Caco-2 (cell line): ENCODE measurements at regions not wholly inside any gene's neighbourhood (a gene's known extent, or its start where the extent isn't known, plus 50 kb on each side); places are given as distances from the start of the nearest gene placed in this dataset.

Source experiments
- BruUV-seq: library from RNA; stranded (reverse); fragments of 400-500 nt; replicated peaks from 2 replicates; lab custom pipeline; 2021; lab: Mats Ljungman, UMichigan
- CTCF ChIA-PET: fragments of 300-600 bp; sonication (Branson Sonifier 250); formaldehyde crosslinking; loops from one replicate; lab custom pipeline; 2022; ENCODE audit warnings: antibody characterized with exemption; lab: Charles Lee
- POLR2A ChIA-PET: fragments of 300-600 bp; sonication (Branson Sonifier 250); formaldehyde crosslinking; loops from one replicate; lab custom pipeline; 2022; ENCODE audit warnings: antibody characterized with exemption; lab: Charles Lee
- DNase-seq, 2 experiments: peaks; one replicate each; pipeline versions ENCODE4 v3.0.0 to v3.0.0-alpha.2; 2020 to 2022
- H3K27me3 ChIP-seq: replicated peaks from 2 replicates; pipeline ENCODE4 v1.6.0; 2011; ENCODE audit warnings: low read length; ENCODE audit not compliant: control insufficient read depth, insufficient read depth
- H3K36me3 ChIP-seq: 2 replicates; pipeline ENCODE4 v1.5.1; 2011; ENCODE audit warnings: low read length; ENCODE audit not compliant: control insufficient read depth, insufficient read depth
- H3K4me1 ChIP-seq: fragments of 250-450 bp; sonication (Bioruptor Pico); 2 replicates; pipeline ENCODE4 v1.5.1; 2020; ENCODE audit warnings: mild to moderate bottlenecking
- H3K4me3 ChIP-seq: 2 replicates; pipeline ENCODE4 v1.5.1; 2011; ENCODE audit warnings: low read depth, mild to moderate bottlenecking, control low read depth, low read length
- H3K9me3 ChIP-seq: fragments of 250-450 bp; sonication (Bioruptor Pico); 2 replicates; pipeline ENCODE4 v1.5.1; 2020; ENCODE audit warnings: mild to moderate bottlenecking, moderate library complexity
- H3K27ac Mint-ChIP-seq: one replicate; pipeline ENCODE4 v1.8.0; 2022; ENCODE audit warnings: mixed read lengths; ENCODE audit not compliant: unreplicated experiment
- H3K27me3 Mint-ChIP-seq: one replicate; pipeline ENCODE4 v1.8.0; 2022; ENCODE audit warnings: mixed read lengths; ENCODE audit not compliant: insufficient read depth, unreplicated experiment
- H3K36me3 Mint-ChIP-seq: one replicate; pipeline ENCODE4 v1.8.0; 2022; ENCODE audit warnings: mild to moderate bottlenecking, mixed read lengths; ENCODE audit not compliant: insufficient read depth, unreplicated experiment
- H3K4me1 Mint-ChIP-seq: one replicate; pipeline ENCODE4 v1.8.0; 2022; ENCODE audit warnings: low read depth, mixed read lengths; ENCODE audit not compliant: unreplicated experiment
- H3K4me3 Mint-ChIP-seq: one replicate; pipeline ENCODE4 v1.8.0; 2022; ENCODE audit warnings: mild to moderate bottlenecking, moderate library complexity, mixed read lengths; ENCODE audit not compliant: unreplicated experiment
- H3K9me3 Mint-ChIP-seq: one replicate; pipeline ENCODE4 v1.8.0; 2022; ENCODE audit warnings: mixed read lengths; ENCODE audit not compliant: unreplicated experiment
- intact Hi-C: fragments of 100-400 bp; cut with micrococcal nuclease; formaldehyde crosslinking; loops from one replicate; pipeline ENCODE4 v1.10.0; 2022; ENCODE audit not compliant: unreplicated experiment
- TF ChIP-seq, protein P1 (sequence below), 2 experiments: fragments of 200-600 bp in 1 of 2; IDR thresholded peaks; 1 replicate in 1 of 2; 2 replicates in 1 of 2; pipeline versions ENCODE4 v1.5.1 to v1.8.0; 2011 to 2022; ENCODE audit warnings: antibody characterized with exemption in 1 of 2, control low read depth in 1 of 2, inconsistent platforms in 1 of 2, low read depth in 1 of 2, low read length in 1 of 2, mild to moderate bottlenecking in 1 of 2, moderate library complexity in 1 of 2; ENCODE audit not compliant: insufficient read depth in 1 of 2, severe bottlenecking in 1 of 2, unreplicated experiment in 1 of 2

DNA sequence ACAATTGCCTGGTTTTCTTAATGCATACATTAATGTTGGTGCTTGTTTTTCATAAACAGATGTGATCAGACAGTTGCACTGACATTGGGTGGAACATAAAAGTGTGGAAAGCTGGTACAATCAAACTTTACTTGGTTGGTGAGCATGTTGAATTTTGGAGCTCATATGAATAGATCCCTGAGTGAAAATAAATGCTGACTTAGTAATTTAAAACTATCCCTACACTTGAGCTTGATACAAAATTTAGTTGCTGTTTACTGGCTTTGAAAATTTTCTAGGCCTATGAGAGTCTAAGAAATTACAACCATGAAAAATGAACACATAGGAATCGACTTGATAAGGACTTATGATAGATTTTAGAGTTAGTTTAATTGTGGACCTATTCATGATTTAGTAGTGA lies 551.8 kb upstream of the PABPC4L start:
- Histone ChIP-seq H3K27me3 (no peaks in the 10 kb centered on the region), H3K4me1 (peaks cover 8% of the 10 kb centered on the region), H3K36me3 (no peaks in the 10 kb centered on the region), H3K4me3 (no peak overlapping the region), H3K9me3 (no peaks in the 10 kb centered on the region)
- intact Hi-C loops: no loop called here
- no peaks in the 10 kb centered on the region for H3K36me3 Mint-ChIP-seq
- H3K4me3 Mint-ChIP-seq: no peak overlapping the region
- ChIA-PET CTCF (no interaction called here), POLR2A (no interaction called here)
- no peak for DNase-seq
- TF ChIP-seq, protein P1, sequence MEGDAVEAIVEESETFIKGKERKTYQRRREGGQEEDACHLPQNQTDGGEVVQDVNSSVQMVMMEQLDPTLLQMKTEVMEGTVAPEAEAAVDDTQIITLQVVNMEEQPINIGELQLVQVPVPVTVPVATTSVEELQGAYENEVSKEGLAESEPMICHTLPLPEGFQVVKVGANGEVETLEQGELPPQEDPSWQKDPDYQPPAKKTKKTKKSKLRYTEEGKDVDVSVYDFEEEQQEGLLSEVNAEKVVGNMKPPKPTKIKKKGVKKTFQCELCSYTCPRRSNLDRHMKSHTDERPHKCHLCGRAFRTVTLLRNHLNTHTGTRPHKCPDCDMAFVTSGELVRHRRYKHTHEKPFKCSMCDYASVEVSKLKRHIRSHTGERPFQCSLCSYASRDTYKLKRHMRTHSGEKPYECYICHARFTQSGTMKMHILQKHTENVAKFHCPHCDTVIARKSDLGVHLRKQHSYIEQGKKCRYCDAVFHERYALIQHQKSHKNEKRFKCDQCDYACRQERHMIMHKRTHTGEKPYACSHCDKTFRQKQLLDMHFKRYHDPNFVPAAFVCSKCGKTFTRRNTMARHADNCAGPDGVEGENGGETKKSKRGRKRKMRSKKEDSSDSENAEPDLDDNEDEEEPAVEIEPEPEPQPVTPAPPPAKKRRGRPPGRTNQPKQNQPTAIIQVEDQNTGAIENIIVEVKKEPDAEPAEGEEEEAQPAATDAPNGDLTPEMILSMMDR (IDR thresholded peaks at IDR 0.05; ENCODE audit: insufficient read depth in 1 of 2, low read depth in 1 of 2, low read length in 1 of 2, severe bottlenecking in 1 of 2, unreplicated experiment in 1 of 2): no peak
- no peaks in the 10 kb centered on the region for H3K9me3 Mint-ChIP-seq
- H3K4me1 Mint-ChIP-seq: peaks cover 3% of the 10 kb centered on the region
- H3K27me3 Mint-ChIP-seq: no peaks in the 10 kb centered on the region
- no peak overlapping the region for H3K27ac Mint-ChIP-seq
- no TSS peak for BruUV-seq

DNA sequence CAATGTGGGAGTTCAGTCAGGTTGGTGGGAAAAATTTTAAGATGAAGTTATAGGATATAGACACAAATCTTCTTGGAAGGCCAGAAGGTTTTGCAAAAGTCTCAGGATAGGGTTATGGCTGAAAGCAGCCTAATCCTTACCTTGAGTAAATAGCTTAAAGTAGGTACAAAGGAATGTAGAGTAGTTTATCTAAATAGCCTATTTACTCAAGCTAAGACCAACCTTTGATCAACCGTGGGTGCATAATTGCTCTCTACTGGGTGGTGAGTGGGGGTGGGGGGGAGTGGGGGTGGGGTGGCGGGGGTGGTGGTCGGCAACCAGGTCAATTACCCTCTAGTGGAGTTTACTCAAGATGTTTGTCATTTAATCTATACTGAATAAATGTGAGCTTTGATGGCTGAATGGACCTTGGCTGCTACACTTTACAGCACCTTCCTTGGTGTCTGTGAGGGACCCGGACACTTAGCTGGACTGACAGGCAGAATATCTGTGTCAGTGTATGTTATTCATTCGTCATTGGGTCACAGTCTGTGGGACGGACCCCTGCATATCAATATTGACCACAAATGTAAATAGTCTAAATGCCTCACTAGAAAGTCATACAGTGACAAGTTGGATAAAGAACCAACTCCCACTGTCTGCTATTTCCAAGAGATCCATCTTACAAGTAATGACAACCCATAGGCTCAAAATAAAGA lies 545.7 kb upstream of the PABPC4L start:
- POLR2A ChIA-PET: interaction anchor here (0.5 kb wide), 1 partner anchor 127 kb away, joined by 3 read pairs; no protein-coding TSS in a partner anchor
- Mint-ChIP-seq H3K4me3 (peak overlapping the region; percentile 55), H3K27me3 (no peaks in the 10 kb centered on the region), H3K4me1 (peaks cover 20% of the 10 kb centered on the region), H3K9me3 (peaks cover 8% of the 10 kb centered on the region), H3K27ac (peak overlapping the region; percentile 85), H3K36me3 (no peaks in the 10 kb centered on the region)
- no peak overlapping the region for H3K4me3 ChIP-seq
- H3K9me3 ChIP-seq: peaks cover 9% of the 10 kb centered on the region
- peaks cover 26% of the 10 kb centered on the region for H3K4me1 ChIP-seq
- H3K27me3 ChIP-seq: no peaks in the 10 kb centered on the region
- CTCF ChIA-PET: interaction anchor here (0.6 kb wide), 2 partner anchors 12 to 117 kb away, joined by 3 to 6 read pairs; no protein-coding TSS in a partner anchor
- TF ChIP-seq, protein P1 (IDR thresholded peaks at IDR 0.05; ENCODE audit: insufficient read depth in 1 of 2, low read depth in 1 of 2, low read length in 1 of 2, severe bottlenecking in 1 of 2, unreplicated experiment in 1 of 2): no peak
- BruUV-seq: no TSS peak
- intact Hi-C loops: loop anchor here (2.0 to 5.0 kb wide), 3 partner anchors 50 to 750 kb away; no protein-coding TSS in a partner anchor
- peak; percentile 63 to 79 for DNase-seq
- no peaks in the 10 kb centered on the region for H3K36me3 ChIP-seq

DNA sequence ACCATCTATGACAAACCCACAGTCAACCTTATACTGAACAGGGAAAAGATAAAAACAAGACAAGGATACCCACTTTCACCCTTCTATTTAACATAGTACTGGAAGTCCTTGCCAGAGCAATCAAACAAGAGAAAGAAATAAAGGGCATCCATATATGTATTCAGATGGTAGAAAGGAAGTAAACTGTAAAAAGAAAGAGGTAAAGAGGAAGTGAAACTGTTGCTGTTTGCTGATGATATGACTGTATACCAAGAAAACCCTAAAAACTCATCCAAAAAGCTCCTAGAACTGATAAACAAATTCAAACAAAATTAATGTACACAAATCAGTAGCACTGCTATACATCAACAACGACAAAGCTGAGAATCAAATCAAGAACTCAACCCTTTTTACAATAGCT lies 538.7 kb upstream of the PABPC4L start:
- TF ChIP-seq, protein P1 (IDR thresholded peaks at IDR 0.05; ENCODE audit: insufficient read depth in 1 of 2, low read depth in 1 of 2, low read length in 1 of 2, severe bottlenecking in 1 of 2, unreplicated experiment in 1 of 2): no peak
- H3K4me1 ChIP-seq: no peaks in the 10 kb centered on the region
- H3K36me3 ChIP-seq: no peaks in the 10 kb centered on the region
- Mint-ChIP-seq H3K4me3 (no peak overlapping the region), H3K27me3 (no peaks in the 10 kb centered on the region), H3K4me1 (no peaks in the 10 kb centered on the region), H3K9me3 (peaks cover 18% of the 10 kb centered on the region), H3K36me3 (no peaks in the 10 kb centered on the region), H3K27ac (no peak overlapping the region)
- CTCF ChIA-PET: no interaction called here
- H3K27me3 ChIP-seq: no peaks in the 10 kb centered on the region
- no TSS peak for BruUV-seq
- H3K4me3 ChIP-seq: no peak overlapping the region
- POLR2A ChIA-PET: no interaction called here
- intact Hi-C loops: no loop called here
- peaks cover 9% of the 10 kb centered on the region for H3K9me3 ChIP-seq
- no peak for DNase-seq
